Gastrocnemius medialis (tissue), 4 donors: ENCODE measurements at regions not wholly inside any gene's neighbourhood (a gene's known extent, or its start where the extent isn't known, plus 50 kb on each side); places are given as distances from the start of the nearest gene placed in this dataset.

Experiments used
- POLR2A ChIP-seq, 2 donors: fragments of 450-650 bp; IDR thresholded peaks; one replicate each; pipeline ENCODE4 v1.6.1; 2017; ENCODE audit warnings: antibody characterized with exemption in 2 of 2, mild to moderate bottlenecking in 2 of 2, moderate library complexity in 2 of 2
- TF ChIP-seq, protein P1 (sequence below), 5 experiments: fragments of 450-650 bp in 3 of 5; fragments of 200-600 bp in 2 of 5; sonication (generic) in 2 of 5; IDR thresholded peaks in 4 of 5; conservative IDR thresholded peaks in 1 of 5; 1 replicate in 4 of 5; 2 replicates in 1 of 5; pipeline ENCODE4 v1.5.1; 2016 to 2019; ENCODE audit warnings: antibody characterized with exemption in 5 of 5, mild to moderate bottlenecking in 3 of 5, moderate library complexity in 3 of 5

DNA sequence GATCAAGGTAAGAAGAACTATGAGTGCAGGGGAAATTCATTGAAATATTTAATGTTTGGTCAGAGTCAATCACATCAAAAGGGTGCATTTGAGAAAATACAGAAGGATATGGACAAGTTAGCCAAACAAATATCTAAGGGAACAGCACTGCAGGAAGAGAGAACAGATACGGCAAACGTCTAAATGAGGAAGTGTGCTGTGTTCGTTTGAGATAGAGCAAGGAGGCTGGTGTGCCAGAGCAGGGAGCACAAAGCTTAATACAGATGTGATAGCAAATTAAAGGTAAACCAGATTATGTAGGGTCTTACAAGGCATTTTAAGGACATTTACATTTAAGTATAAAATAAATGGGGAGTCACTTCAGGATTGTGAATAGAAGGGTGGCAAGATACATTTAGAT lies 241.3 kb upstream of the ZNF804A start:
- no peak for TF ChIP-seq POLR2A (IDR thresholded peaks at IDR 0.05)
- TF ChIP-seq, protein P1, sequence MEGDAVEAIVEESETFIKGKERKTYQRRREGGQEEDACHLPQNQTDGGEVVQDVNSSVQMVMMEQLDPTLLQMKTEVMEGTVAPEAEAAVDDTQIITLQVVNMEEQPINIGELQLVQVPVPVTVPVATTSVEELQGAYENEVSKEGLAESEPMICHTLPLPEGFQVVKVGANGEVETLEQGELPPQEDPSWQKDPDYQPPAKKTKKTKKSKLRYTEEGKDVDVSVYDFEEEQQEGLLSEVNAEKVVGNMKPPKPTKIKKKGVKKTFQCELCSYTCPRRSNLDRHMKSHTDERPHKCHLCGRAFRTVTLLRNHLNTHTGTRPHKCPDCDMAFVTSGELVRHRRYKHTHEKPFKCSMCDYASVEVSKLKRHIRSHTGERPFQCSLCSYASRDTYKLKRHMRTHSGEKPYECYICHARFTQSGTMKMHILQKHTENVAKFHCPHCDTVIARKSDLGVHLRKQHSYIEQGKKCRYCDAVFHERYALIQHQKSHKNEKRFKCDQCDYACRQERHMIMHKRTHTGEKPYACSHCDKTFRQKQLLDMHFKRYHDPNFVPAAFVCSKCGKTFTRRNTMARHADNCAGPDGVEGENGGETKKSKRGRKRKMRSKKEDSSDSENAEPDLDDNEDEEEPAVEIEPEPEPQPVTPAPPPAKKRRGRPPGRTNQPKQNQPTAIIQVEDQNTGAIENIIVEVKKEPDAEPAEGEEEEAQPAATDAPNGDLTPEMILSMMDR (IDR thresholded peaks at IDR 0.05 in 4 of 5, conservative IDR thresholded peaks at IDR 0.05 in 1 of 5), result no peak
